Chondrocyte (in vitro differentiated cells): ENCODE measurements at regions not wholly inside any gene's neighbourhood (a gene's known extent, or its start where the extent isn't known, plus 50 kb on each side); places are given as distances from the start of the nearest gene placed in this dataset.
"Not testable (repeated sequence)": the region's sequence is repeated elsewhere in the genome, so short reads cannot be mapped to it uniquely, and the experiment has no call there.

ENCODE experiments used
- DNase-seq: peaks from one replicate; pipeline ENCODE4 v3.0.0; 2021; ENCODE audit warnings: mixed read lengths, low spot score
- H3K27ac Mint-ChIP-seq: one replicate; pipeline ENCODE4 v1.8.0; 2021; ENCODE audit warnings: mild to moderate bottlenecking, moderate library complexity, mixed read lengths; ENCODE audit not compliant: unreplicated experiment
- H3K27me3 Mint-ChIP-seq: 2 replicates; pipeline ENCODE4 v1.8.0; 2021; ENCODE audit warnings: low read depth, mixed read lengths
- H3K36me3 Mint-ChIP-seq: 2 replicates; pipeline ENCODE4 v1.8.0; 2021; ENCODE audit warnings: low read depth, mixed read lengths
- H3K4me1 Mint-ChIP-seq: 2 replicates; pipeline ENCODE4 v1.8.0; 2021; ENCODE audit warnings: low read depth, mild to moderate bottlenecking, mixed read lengths
- H3K4me3 Mint-ChIP-seq: one replicate; pipeline ENCODE4 v1.8.0; 2021; ENCODE audit warnings: mild to moderate bottlenecking, moderate library complexity, mixed read lengths; ENCODE audit not compliant: unreplicated experiment
- H3K9me3 Mint-ChIP-seq: 2 replicates; pipeline ENCODE4 v1.8.0; 2021; ENCODE audit warnings: low read depth, mixed read lengths
- TF ChIP-seq, protein P1 (sequence below): fragments of 200-600 bp; sonication (generic); IDR thresholded peaks from 2 replicates; pipeline ENCODE4 v1.5.0; 2021; ENCODE audit warnings: antibody characterized with exemption, mild to moderate bottlenecking, moderate library complexity

DNA sequence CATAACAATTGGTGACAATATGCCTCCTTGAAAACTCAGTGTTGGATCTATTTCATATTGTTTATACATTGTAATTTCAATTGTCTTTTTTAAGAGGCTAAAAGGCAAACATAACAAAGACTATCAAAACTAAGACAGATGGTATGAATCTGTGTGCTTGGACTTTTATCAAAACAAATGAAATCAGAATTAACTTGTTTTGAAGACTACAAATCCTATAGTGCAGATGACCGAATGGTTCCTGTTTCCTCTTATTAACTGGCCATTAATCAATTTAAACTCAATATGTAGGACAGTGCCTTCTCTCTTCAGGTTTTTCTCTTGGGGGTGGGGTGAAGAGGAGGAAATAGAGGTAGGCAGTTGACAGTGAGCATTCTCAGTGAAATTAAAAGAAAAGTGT is 366.9 kb upstream of the GRAMD2B start:
- TF ChIP-seq, protein P1, sequence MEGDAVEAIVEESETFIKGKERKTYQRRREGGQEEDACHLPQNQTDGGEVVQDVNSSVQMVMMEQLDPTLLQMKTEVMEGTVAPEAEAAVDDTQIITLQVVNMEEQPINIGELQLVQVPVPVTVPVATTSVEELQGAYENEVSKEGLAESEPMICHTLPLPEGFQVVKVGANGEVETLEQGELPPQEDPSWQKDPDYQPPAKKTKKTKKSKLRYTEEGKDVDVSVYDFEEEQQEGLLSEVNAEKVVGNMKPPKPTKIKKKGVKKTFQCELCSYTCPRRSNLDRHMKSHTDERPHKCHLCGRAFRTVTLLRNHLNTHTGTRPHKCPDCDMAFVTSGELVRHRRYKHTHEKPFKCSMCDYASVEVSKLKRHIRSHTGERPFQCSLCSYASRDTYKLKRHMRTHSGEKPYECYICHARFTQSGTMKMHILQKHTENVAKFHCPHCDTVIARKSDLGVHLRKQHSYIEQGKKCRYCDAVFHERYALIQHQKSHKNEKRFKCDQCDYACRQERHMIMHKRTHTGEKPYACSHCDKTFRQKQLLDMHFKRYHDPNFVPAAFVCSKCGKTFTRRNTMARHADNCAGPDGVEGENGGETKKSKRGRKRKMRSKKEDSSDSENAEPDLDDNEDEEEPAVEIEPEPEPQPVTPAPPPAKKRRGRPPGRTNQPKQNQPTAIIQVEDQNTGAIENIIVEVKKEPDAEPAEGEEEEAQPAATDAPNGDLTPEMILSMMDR: no peak
- Mint-ChIP-seq H3K4me3 (no peak overlapping the region), H3K36me3 (no peaks in the 10 kb centered on the region), H3K27ac (no peak overlapping the region), H3K4me1 (peaks cover 13% of the 10 kb centered on the region), H3K27me3 (peaks cover 2% of the 10 kb centered on the region), H3K9me3 (peaks cover 2% of the 10 kb centered on the region)
- DNase-seq: no peak

DNA sequence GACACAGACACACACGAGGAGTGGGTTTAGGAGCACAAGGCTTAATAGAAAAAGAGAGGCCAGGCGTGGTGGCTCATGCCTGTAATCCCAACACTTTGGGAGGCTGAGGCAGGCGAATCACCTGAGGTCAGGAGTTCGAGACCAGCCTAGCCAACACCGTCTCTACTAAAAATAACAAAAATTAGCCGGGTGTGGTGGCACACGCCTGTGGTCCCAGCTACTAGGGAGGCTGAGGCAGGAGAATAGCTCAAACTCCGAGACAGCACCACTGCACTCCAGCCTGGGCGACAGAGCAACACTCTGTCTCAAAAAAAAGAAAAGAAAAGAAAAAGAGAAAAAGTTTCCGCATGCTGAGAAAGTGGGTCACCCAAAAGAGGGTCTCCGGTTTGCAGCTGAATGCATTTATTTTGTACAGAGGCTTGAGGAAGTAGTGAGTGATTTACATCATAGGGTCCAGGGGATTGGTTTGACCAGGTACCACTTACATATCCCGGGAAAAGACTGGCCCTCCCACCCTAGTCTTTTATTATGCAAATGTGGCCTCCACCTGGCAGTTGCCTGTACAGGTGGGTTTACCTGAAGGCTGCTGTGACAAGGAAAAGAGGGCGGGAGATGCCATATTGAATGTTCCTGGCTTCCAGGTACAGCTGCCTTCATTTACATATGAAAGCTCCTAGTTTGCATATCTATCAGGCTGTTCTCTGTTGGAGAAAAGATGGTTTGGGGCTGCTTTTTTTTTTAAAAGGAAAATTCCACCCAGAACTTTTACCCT is 366.2 kb upstream of the GRAMD2B start:
- no peak overlapping the region for H3K4me3 Mint-ChIP-seq
- peaks cover 2% of the 10 kb centered on the region for H3K9me3 Mint-ChIP-seq
- DNase-seq: no peak
- H3K36me3 Mint-ChIP-seq: no peaks in the 10 kb centered on the region
- H3K4me1 Mint-ChIP-seq: peaks cover 13% of the 10 kb centered on the region
- TF ChIP-seq, protein P1: no peak
- peaks cover 2% of the 10 kb centered on the region for H3K27me3 Mint-ChIP-seq
- no peak overlapping the region for H3K27ac Mint-ChIP-seq

DNA sequence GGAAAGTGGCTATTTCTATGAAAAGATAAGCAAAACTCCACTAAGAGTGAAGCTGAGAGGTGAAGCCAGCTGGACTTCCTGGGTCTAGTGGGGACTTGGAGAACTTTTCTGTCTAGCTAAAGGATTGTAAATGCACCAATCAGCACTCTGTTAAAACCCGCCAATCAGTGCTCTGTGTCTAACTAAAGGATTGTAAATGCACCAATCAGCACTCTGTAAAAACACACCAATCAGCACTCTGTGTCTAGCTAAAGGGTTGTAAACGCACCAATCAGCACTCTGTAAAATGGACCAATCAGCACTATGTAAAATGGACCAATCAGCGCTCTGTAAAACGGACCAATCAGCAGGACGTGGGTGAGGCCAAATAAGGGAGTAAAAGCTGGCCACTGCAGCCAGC is 364.8 kb upstream of the GRAMD2B start:
- H3K36me3 Mint-ChIP-seq, DNase-seq, H3K27me3 Mint-ChIP-seq, H3K27ac Mint-ChIP-seq, H3K9me3 Mint-ChIP-seq, H3K4me3 Mint-ChIP-seq: not testable (repeated sequence)
- H3K4me1 Mint-ChIP-seq: peaks cover 19% of the 10 kb centered on the region

DNA sequence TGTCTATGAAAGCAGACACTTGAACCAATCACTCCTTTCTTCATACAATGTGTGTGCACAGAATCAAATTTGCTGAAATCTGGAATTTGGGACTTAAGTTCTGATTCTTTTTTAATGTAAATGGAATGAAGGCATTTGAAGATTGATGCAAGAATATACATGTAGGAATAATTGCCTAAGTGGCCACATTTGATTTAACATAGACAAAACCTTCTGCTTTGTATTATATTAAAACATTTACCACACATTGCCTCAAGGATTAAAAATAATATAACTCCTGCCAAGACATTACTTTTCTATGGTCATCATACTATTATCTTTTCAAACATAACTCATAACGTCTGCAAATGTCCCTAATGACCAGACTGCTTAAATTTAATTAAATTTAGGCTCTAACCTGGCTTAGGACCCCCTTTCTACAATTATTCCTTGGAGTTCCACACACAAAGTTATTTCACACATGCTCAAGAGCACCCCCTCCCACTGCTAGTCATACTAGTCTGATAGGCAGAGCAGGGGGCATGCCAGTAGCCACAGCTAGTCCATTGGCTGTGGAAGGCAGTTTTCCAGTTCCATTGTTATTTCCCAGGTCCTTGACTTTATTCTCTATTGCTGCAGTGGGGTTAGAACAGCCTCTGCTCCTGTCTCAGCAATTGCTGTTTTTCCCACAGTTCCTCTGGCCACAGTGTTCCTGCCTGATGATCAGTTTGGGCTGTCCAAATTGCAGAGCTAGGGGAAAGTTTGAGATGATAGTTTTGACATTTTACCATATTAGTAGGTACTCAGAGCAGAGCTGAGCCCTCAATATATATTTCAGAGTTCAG is 360.6 kb upstream of the GRAMD2B start:
- Mint-ChIP-seq H3K4me1 (peaks cover 6% of the 10 kb centered on the region), H3K27me3 (no peaks in the 10 kb centered on the region), H3K9me3 (peaks cover 2% of the 10 kb centered on the region), H3K27ac (peak overlapping the region; percentile 41), H3K36me3 (no peaks in the 10 kb centered on the region), H3K4me3 (no peak overlapping the region)
- TF ChIP-seq, protein P1: no peak
- DNase-seq: no peak

DNA sequence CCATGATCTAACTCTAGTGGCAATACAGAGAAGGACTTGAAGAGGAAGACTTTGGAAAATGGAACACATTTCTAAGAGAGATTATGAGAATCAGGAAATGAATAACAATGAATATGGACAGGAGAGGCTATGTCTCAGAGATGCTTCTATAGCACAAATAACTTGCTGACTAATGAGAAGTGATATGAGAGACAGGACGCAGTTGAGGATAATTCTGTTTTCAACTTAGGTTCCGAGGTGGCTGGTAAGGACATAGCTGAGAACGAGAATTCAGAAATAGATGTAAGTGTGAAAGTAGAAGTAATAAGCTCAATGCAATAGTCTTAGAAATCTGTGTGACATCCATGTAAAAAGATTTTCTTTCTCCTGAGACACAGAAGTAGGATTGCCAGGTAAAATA is 358.1 kb upstream of the GRAMD2B start:
- TF ChIP-seq, protein P1: no peak
- no peak for DNase-seq
- Mint-ChIP-seq H3K4me1 (peaks cover 6% of the 10 kb centered on the region), H3K27me3 (no peaks in the 10 kb centered on the region), H3K36me3 (no peaks in the 10 kb centered on the region), H3K4me3 (no peak overlapping the region), H3K27ac (no peak overlapping the region), H3K9me3 (no peaks in the 10 kb centered on the region)
